ENCODE measurements at regions not wholly inside any gene's neighbourhood (a gene's known extent, or its start where the extent isn't known, plus 50 kb on each side); places are given as distances from the start of the nearest gene placed in this dataset.

DNA sequence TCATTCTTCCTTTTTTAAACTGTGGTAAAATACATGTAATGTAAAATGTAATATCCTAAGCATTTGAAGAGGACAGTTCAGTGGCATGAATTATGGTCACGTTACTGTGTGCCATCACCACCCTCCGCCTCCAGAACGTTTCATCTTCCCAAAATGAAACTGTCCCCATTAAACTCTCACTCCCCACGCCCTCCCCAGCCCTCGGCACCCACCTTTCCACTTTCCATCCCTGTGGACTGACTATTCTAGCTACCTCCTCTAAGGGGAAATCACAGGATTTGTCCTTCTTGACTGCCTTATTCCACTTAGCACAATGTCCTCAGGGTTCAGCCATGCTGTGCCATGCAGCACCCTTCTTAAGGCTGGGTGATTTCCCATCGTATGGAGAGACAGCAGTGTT lies 1509.5 kb downstream of the BRD1 start:
- TF ChIP-seq, protein P1, sequence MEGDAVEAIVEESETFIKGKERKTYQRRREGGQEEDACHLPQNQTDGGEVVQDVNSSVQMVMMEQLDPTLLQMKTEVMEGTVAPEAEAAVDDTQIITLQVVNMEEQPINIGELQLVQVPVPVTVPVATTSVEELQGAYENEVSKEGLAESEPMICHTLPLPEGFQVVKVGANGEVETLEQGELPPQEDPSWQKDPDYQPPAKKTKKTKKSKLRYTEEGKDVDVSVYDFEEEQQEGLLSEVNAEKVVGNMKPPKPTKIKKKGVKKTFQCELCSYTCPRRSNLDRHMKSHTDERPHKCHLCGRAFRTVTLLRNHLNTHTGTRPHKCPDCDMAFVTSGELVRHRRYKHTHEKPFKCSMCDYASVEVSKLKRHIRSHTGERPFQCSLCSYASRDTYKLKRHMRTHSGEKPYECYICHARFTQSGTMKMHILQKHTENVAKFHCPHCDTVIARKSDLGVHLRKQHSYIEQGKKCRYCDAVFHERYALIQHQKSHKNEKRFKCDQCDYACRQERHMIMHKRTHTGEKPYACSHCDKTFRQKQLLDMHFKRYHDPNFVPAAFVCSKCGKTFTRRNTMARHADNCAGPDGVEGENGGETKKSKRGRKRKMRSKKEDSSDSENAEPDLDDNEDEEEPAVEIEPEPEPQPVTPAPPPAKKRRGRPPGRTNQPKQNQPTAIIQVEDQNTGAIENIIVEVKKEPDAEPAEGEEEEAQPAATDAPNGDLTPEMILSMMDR (IDR thresholded peaks at IDR 0.05), result no peak
- TF ChIP-seq ZFX (IDR thresholded peaks at IDR 0.05; ENCODE audit: borderline replicate concordance), result no peak
